ENCODE measurements at regions not wholly inside any gene's neighbourhood (a gene's known extent, or its start where the extent isn't known, plus 50 kb on each side); places are given as distances from the start of the nearest gene placed in this dataset.

- TF ChIP-seq ARID4B (CRISPR knock-in tag; IDR thresholded peaks at IDR 0.05; ENCODE audit: borderline replicate concordance) (no peak), E2F5 (CRISPR knock-in tag; IDR thresholded peaks at IDR 0.05) (no peak), ZNF138 (CRISPR knock-in tag; conservative IDR thresholded peaks at IDR 0.05) (no peak), CBFB (CRISPR knock-in tag; IDR thresholded peaks at IDR 0.05; ENCODE audit: low read depth) (no peak), KAT7 (CRISPR knock-in tag; IDR thresholded peaks at IDR 0.05; ENCODE audit: borderline replicate concordance) (no peak), ZNF317 (CRISPR knock-in tag; IDR thresholded peaks at IDR 0.05; ENCODE audit: borderline replicate concordance, low read depth) (no peak), E2F4 (CRISPR knock-in tag; IDR thresholded peaks at IDR 0.05; ENCODE audit: borderline replicate concordance, low read depth) (no peak), E2F1 (CRISPR knock-in tag; IDR thresholded peaks at IDR 0.05) (no peak), SOX15 (CRISPR knock-in tag; IDR thresholded peaks at IDR 0.05) (no peak)
Measured at GRCh38 chr1:82899017-82899416, 1098.3 kb downstream of the ADGRL2 start (continued).

DNA sequence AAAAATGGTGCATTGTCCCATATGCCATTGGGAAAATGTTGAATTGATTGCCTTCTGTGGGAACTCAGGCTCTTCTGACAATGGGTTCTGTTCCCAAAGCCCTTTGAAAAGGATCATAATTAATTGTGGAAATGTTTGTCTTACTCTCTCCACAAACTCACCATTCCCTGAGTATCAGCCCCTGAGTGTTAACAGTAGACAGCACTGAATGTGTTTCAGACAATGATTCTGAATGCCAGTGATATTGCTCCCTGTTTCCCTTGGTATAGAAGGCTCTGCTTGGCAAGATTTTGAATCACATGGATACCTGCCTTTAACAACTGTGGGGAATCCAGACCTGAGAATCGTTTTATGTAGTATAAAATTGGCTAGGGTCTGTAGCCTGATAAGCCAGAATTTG lies 1096.8 kb downstream of the ADGRL2 start:
- Mint-ChIP-seq H3K27ac (no peak overlapping the region), H3K27me3 (ENCODE audit: low read depth) (no peaks in the 10 kb centered on the region), H3K36me3 (no peaks in the 10 kb centered on the region), H3K4me1 (0 out of 2 replicates have a peak, but pooled peaks cover 3% of the 10 kb centered on the region), H3K4me3 (no peak overlapping the region), H3K9me3 (no peaks in the 10 kb centered on the region)
- POLR2A ChIA-PET = no interaction called here
- TF ChIP-seq ZNF396 (CRISPR knock-in tag; IDR thresholded peaks at IDR 0.05; ENCODE audit: borderline replicate concordance) (no peak), ETV6 (CRISPR knock-in tag; IDR thresholded peaks at IDR 0.05) (no peak), ATF3 (CRISPR knock-in tag; conservative IDR thresholded peaks at IDR 0.05) (no peak), E2F5 (CRISPR knock-in tag; IDR thresholded peaks at IDR 0.05) (no peak)
- TF ChIP-seq, protein P1, sequence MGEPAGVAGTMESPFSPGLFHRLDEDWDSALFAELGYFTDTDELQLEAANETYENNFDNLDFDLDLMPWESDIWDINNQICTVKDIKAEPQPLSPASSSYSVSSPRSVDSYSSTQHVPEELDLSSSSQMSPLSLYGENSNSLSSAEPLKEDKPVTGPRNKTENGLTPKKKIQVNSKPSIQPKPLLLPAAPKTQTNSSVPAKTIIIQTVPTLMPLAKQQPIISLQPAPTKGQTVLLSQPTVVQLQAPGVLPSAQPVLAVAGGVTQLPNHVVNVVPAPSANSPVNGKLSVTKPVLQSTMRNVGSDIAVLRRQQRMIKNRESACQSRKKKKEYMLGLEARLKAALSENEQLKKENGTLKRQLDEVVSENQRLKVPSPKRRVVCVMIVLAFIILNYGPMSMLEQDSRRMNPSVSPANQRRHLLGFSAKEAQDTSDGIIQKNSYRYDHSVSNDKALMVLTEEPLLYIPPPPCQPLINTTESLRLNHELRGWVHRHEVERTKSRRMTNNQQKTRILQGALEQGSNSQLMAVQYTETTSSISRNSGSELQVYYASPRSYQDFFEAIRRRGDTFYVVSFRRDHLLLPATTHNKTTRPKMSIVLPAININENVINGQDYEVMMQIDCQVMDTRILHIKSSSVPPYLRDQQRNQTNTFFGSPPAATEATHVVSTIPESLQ (CRISPR knock-in tag; IDR thresholded peaks at IDR 0.05) = no peak
- DNase-seq (ENCODE audit: low spot score) (no peak), ATAC-seq (no peak)
- CTCF ChIA-PET = no interaction called here
